Liver (tissue), 8 donors: ENCODE measurements at regions not wholly inside any gene's neighbourhood (a gene's known extent, or its start where the extent isn't known, plus 50 kb on each side); places are given as distances from the start of the nearest gene placed in this dataset.

Source experiments
- DNase-seq: peaks from one replicate; pipeline ENCODE4 v3.0.0-alpha.2; 2017; ENCODE audit warnings: low spot score
- H3K27ac ChIP-seq, 2 donors: one replicate each; pipeline ENCODE4 v1.7.0; 2013; ENCODE audit warnings: inconsistent platforms in 2 of 2, low read length in 2 of 2, control low read depth in 1 of 2, low read depth in 1 of 2, mild to moderate bottlenecking in 1 of 2
- H3K27me3 ChIP-seq, 4 donors: one replicate each; pipeline versions ENCODE4 v1.6.1 to v1.7.0; 2013; ENCODE audit warnings: low read length in 3 of 4, inconsistent platforms in 1 of 4, mild to moderate bottlenecking in 1 of 4, moderate library complexity in 1 of 4; ENCODE audit not compliant: control insufficient read depth in 4 of 4, insufficient read depth in 4 of 4
- H3K36me3 ChIP-seq, 4 donors: one replicate each; pipeline versions ENCODE4 v1.6.1 to v1.7.0; 2013; ENCODE audit warnings: low read length in 3 of 4, mild to moderate bottlenecking in 3 of 4, low read depth in 1 of 4, moderate library complexity in 1 of 4; ENCODE audit not compliant: control insufficient read depth in 4 of 4, insufficient read depth in 3 of 4
- H3K4me1 ChIP-seq, 4 donors: one replicate each; pipeline versions ENCODE4 v1.6.1 to v1.7.0; 2013; ENCODE audit warnings: low read length in 3 of 4, mild to moderate bottlenecking in 3 of 4, moderate library complexity in 1 of 4; ENCODE audit not compliant: control insufficient read depth in 4 of 4, insufficient read depth in 4 of 4
- H3K4me3 ChIP-seq, 3 donors: one replicate each; pipeline versions ENCODE4 v1.6.1 to v1.7.0; 2013; ENCODE audit warnings: low read length in 3 of 3, control low read depth in 1 of 3, low read depth in 1 of 3, mild to moderate bottlenecking in 1 of 3
- H3K9ac ChIP-seq, 2 donors: one replicate each; pipeline ENCODE4 v1.7.0; 2013; ENCODE audit warnings: low read length in 2 of 2, mild to moderate bottlenecking in 2 of 2, moderate library complexity in 2 of 2, control low read depth in 1 of 2, low read depth in 1 of 2
- H3K9me3 ChIP-seq, 4 donors: one replicate each; pipeline versions ENCODE4 v1.6.1 to v1.7.0; 2013; ENCODE audit warnings: low read length in 3 of 4; ENCODE audit not compliant: control insufficient read depth in 4 of 4
- EGR1 ChIP-seq, 2 donors: IDR thresholded peaks; 2 replicates each; pipeline ENCODE4 v1.6.1; 2016 to 2018; ENCODE audit warnings: antibody characterized with exemption in 2 of 2, low read depth in 2 of 2
- FOXA1 ChIP-seq: IDR thresholded peaks from 2 replicates; pipeline ENCODE4 v1.6.1; 2016; ENCODE audit warnings: antibody characterized with exemption
- FOXA2 ChIP-seq: IDR thresholded peaks from 2 replicates; pipeline ENCODE4 v1.6.1; 2016; ENCODE audit warnings: antibody characterized with exemption
- HNF4A ChIP-seq, 2 donors: conservative IDR thresholded peaks; 2 replicates each; pipeline ENCODE4 v1.6.1; 2016; ENCODE audit warnings: antibody characterized with exemption in 2 of 2, mild to moderate bottlenecking in 2 of 2
- HNF4G ChIP-seq: IDR thresholded peaks from 2 replicates; pipeline ENCODE4 v1.6.1; 2016; ENCODE audit warnings: antibody characterized with exemption
- JUND ChIP-seq, 2 donors: IDR thresholded peaks; 2 replicates each; pipeline ENCODE4 v1.6.1; 2016; ENCODE audit warnings: antibody characterized with exemption in 2 of 2
- NR2F2 ChIP-seq: IDR thresholded peaks from 2 replicates; pipeline ENCODE4 v1.6.1; 2016; ENCODE audit warnings: antibody characterized with exemption
- RAD21 ChIP-seq, 2 donors: IDR thresholded peaks; 2 replicates each; pipeline ENCODE4 v1.6.1; 2016; ENCODE audit warnings: antibody characterized with exemption in 2 of 2, mild to moderate bottlenecking in 2 of 2
- RXRA ChIP-seq, 2 donors: IDR thresholded peaks; 2 replicates each; pipeline ENCODE4 v1.6.1; 2017 to 2018; ENCODE audit warnings: antibody characterized with exemption in 2 of 2, mild to moderate bottlenecking in 1 of 2
- SP1 ChIP-seq: IDR thresholded peaks from 2 replicates; pipeline ENCODE4 v1.6.1; 2018; ENCODE audit warnings: antibody characterized with exemption, mild to moderate bottlenecking
- TAF1 ChIP-seq: conservative IDR thresholded peaks from 2 replicates; pipeline ENCODE4 v1.6.1; 2016; ENCODE audit warnings: antibody characterized with exemption, mild to moderate bottlenecking
- YY1 ChIP-seq: IDR thresholded peaks from 2 replicates; pipeline ENCODE4 v1.6.1; 2016; ENCODE audit warnings: antibody characterized with exemption, mild to moderate bottlenecking
- WGBS: extraction: QIAGEN DNeasy Blood & Tissue Kit; methylation state at CpG from one replicate; pipeline ENCODE4 v1.1.7; 2013; 5-methylcytosine and 5-hydroxymethylcytosine counted together
- TF ChIP-seq, protein P1 (sequence below): IDR thresholded peaks from 2 replicates; pipeline ENCODE4 v1.6.1; 2016; ENCODE audit warnings: antibody characterized with exemption
- TF ChIP-seq, protein P2 (sequence below): IDR thresholded peaks from 2 replicates; pipeline ENCODE4 v1.6.1; 2016; ENCODE audit warnings: antibody characterized with exemption, mild to moderate bottlenecking
- TF ChIP-seq, protein P3 (sequence below): IDR thresholded peaks from 2 replicates; pipeline ENCODE4 v1.6.1; 2016; ENCODE audit warnings: antibody characterized with exemption
- TF ChIP-seq, protein P4 (sequence below): fragments of 150-350 bp; IDR thresholded peaks from 2 replicates; pipeline ENCODE4 v1.5.1; 2017; ENCODE audit warnings: improper control_type of control experiment, low read depth, low read length; ENCODE audit not compliant: missing input control
- donor health status: healthy.
- donor health status: healthy.
- donor health status: healthy.
- donor health status: healthy.
- donor health status: healthy.

DNA sequence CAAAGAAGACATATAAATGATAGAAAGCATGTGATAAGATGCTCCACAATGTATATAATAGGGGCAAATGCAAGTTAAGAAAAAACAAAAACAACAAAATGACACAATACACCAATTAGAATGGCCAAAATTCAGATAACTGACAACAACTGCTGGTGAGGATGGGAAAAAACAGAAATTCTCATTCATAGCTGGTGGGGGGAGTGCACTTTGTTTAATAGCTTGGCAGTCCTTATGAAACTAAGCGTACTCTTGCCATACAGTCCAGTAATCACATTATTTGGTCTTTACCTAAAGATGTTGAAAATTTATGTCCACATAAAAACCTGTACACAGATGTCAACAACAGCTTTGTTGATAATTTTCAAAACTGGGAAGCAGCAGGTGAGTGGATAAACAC, 791.1 kb upstream of the CDH10 start:
- H3K9me3 ChIP-seq: no peaks in the 10 kb centered on the region
- no peaks in the 10 kb centered on the region for H3K4me1 ChIP-seq
- H3K9ac ChIP-seq: no peak overlapping the region
- H3K27me3 ChIP-seq: no peaks in the 10 kb centered on the region
- H3K27ac ChIP-seq: no peak overlapping the region
- DNase-seq: no peak
- TF ChIP-seq, protein P1, sequence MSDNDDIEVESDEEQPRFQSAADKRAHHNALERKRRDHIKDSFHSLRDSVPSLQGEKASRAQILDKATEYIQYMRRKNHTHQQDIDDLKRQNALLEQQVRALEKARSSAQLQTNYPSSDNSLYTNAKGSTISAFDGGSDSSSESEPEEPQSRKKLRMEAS: no peak
- TF ChIP-seq FOXA1: no peak
- TF ChIP-seq, protein P2, sequence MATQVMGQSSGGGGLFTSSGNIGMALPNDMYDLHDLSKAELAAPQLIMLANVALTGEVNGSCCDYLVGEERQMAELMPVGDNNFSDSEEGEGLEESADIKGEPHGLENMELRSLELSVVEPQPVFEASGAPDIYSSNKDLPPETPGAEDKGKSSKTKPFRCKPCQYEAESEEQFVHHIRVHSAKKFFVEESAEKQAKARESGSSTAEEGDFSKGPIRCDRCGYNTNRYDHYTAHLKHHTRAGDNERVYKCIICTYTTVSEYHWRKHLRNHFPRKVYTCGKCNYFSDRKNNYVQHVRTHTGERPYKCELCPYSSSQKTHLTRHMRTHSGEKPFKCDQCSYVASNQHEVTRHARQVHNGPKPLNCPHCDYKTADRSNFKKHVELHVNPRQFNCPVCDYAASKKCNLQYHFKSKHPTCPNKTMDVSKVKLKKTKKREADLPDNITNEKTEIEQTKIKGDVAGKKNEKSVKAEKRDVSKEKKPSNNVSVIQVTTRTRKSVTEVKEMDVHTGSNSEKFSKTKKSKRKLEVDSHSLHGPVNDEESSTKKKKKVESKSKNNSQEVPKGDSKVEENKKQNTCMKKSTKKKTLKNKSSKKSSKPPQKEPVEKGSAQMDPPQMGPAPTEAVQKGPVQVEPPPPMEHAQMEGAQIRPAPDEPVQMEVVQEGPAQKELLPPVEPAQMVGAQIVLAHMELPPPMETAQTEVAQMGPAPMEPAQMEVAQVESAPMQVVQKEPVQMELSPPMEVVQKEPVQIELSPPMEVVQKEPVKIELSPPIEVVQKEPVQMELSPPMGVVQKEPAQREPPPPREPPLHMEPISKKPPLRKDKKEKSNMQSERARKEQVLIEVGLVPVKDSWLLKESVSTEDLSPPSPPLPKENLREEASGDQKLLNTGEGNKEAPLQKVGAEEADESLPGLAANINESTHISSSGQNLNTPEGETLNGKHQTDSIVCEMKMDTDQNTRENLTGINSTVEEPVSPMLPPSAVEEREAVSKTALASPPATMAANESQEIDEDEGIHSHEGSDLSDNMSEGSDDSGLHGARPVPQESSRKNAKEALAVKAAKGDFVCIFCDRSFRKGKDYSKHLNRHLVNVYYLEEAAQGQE: no peak
- no peak for TF ChIP-seq RAD21 (IDR thresholded peaks at IDR 0.05)
- TF ChIP-seq FOXA2: no peak
- no peak for TF ChIP-seq SP1
- TF ChIP-seq, protein P3, sequence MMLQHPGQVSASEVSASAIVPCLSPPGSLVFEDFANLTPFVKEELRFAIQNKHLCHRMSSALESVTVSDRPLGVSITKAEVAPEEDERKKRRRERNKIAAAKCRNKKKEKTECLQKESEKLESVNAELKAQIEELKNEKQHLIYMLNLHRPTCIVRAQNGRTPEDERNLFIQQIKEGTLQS: no peak
- TF ChIP-seq, protein P4, sequence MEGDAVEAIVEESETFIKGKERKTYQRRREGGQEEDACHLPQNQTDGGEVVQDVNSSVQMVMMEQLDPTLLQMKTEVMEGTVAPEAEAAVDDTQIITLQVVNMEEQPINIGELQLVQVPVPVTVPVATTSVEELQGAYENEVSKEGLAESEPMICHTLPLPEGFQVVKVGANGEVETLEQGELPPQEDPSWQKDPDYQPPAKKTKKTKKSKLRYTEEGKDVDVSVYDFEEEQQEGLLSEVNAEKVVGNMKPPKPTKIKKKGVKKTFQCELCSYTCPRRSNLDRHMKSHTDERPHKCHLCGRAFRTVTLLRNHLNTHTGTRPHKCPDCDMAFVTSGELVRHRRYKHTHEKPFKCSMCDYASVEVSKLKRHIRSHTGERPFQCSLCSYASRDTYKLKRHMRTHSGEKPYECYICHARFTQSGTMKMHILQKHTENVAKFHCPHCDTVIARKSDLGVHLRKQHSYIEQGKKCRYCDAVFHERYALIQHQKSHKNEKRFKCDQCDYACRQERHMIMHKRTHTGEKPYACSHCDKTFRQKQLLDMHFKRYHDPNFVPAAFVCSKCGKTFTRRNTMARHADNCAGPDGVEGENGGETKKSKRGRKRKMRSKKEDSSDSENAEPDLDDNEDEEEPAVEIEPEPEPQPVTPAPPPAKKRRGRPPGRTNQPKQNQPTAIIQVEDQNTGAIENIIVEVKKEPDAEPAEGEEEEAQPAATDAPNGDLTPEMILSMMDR: no peak
- TF ChIP-seq TAF1: no peak
- TF ChIP-seq HNF4G: no peak
- no peak for TF ChIP-seq JUND (IDR thresholded peaks at IDR 0.05)
- H3K36me3 ChIP-seq: no peaks in the 10 kb centered on the region
- WGBS: 88% methylated on average over 1 of the region's 1 CpG
- H3K4me3 ChIP-seq: no peak overlapping the region

DNA sequence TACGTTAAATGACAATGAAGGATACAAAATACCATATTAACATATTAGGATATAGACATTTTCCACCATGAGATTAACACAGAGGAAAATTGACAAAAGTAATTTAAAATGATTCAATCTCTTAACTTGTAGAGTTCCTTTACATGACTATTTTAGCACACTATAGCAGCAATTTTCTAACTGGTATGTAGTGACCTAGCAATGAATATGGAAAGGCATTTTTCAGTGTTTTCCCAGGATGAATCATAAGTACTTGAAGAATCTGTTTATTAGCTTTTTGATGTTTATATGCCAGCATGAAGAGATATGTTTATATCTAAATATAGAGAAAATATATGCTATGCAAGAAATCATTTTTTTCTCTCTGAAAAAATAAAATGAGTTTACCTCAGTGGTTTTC, 782.5 kb upstream of the CDH10 start:
- no peaks in the 10 kb centered on the region for H3K27me3 ChIP-seq
- H3K4me3 ChIP-seq: no peak overlapping the region
- H3K4me1 ChIP-seq: no peaks in the 10 kb centered on the region
- no peaks in the 10 kb centered on the region for H3K36me3 ChIP-seq
- WGBS: 95% methylated on average over 1 of the region's 1 CpG
- H3K9ac ChIP-seq: no peak overlapping the region
- TF ChIP-seq HNF4A (conservative IDR thresholded peaks at IDR 0.05) (no peak), JUND (IDR thresholded peaks at IDR 0.05) (no peak), NR2F2 (no peak), FOXA1 (no peak), EGR1 (IDR thresholded peaks at IDR 0.05; ENCODE audit: low read depth in 2 of 2) (no peak), RXRA (IDR thresholded peaks at IDR 0.05) (no peak), YY1 (no peak), SP1 (no peak), HNF4G (no peak), RAD21 (IDR thresholded peaks at IDR 0.05) (no peak)
- TF ChIP-seq, protein P3: no peak
- TF ChIP-seq, protein P2: no peak
- TF ChIP-seq, protein P1: no peak
- no peak for DNase-seq
- H3K27ac ChIP-seq: no peak overlapping the region
- H3K9me3 ChIP-seq: no peaks in the 10 kb centered on the region
